ENCODE measurements at regions not wholly inside any gene's neighbourhood (a gene's known extent, or its start where the extent isn't known, plus 50 kb on each side); places are given as distances from the start of the nearest gene placed in this dataset.

GRCh38 chr9:115494393-115494792 is 376.4 kb upstream of the TNC start:
- H3K27ac ChIP-seq (ENCODE audit: low read depth, low read length): no peak overlapping the region
- H3K27me3 ChIP-seq (ENCODE audit: insufficient read depth, low read length): no peaks in the 10 kb centered on the region
- no peaks in the 10 kb centered on the region for H3K36me3 ChIP-seq (ENCODE audit: insufficient read depth, low read length)
- no peak overlapping the region for H2AFZ ChIP-seq (ENCODE audit: low read length, unreplicated experiment)
- peaks cover 8% of the 10 kb centered on the region for H3K4me1 ChIP-seq (ENCODE audit: control insufficient read depth, insufficient read depth, low read length, unreplicated experiment)
- H3K79me2 ChIP-seq (ENCODE audit: control insufficient read depth, insufficient read depth, low read length, unreplicated experiment): no peaks in the 10 kb centered on the region
- H3K4me3 ChIP-seq (ENCODE audit: low read depth, low read length): no peak overlapping the region

DNA sequence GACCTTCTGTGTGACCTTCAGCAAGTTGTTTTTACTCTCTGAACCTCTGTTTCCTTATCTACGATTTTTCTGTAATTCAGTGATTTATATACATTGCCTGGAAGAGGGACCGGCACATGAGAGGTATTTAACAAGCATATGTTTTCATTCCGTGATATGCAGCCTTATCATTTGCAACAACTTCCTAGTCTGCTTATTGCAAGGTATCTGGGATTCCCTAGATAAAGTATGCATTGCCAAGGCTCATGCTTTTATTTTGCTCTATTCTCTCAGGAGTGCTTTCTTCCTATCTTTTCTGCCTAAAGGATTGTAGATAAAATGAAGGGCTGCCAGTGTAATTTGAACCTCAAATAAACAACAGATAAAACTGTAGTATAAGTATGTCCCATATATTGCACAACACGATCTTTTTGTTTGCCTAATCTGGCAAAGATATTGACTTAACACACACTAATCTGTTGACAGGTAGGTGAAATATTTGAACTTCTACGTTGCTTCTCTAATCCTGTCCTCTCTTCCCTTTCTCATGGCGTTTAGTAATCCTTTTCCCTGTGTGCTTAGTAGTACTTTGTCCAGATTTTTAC is 377.2 kb upstream of the TNC start:
- Histone ChIP-seq H3K27ac (ENCODE audit: low read depth, low read length) (no peak overlapping the region), H3K4me1 (ENCODE audit: control insufficient read depth, insufficient read depth, low read length, unreplicated experiment) (peaks cover 8% of the 10 kb centered on the region), H3K79me2 (ENCODE audit: control insufficient read depth, insufficient read depth, low read length, unreplicated experiment) (no peaks in the 10 kb centered on the region), H3K27me3 (ENCODE audit: insufficient read depth, low read length) (no peaks in the 10 kb centered on the region), H2AFZ (ENCODE audit: low read length, unreplicated experiment) (no peak overlapping the region), H3K36me3 (ENCODE audit: insufficient read depth, low read length) (no peaks in the 10 kb centered on the region), H3K4me3 (ENCODE audit: low read depth, low read length) (no peak overlapping the region)

GRCh38 chr9:115495836-115496235 is 377.9 kb upstream of the TNC start:
- H3K4me1 ChIP-seq (ENCODE audit: control insufficient read depth, insufficient read depth, low read length, unreplicated experiment): peaks cover 8% of the 10 kb centered on the region
- H3K27me3 ChIP-seq (ENCODE audit: insufficient read depth, low read length): no peaks in the 10 kb centered on the region
- H3K79me2 ChIP-seq (ENCODE audit: control insufficient read depth, insufficient read depth, low read length, unreplicated experiment): no peaks in the 10 kb centered on the region
- no peak overlapping the region for H3K27ac ChIP-seq (ENCODE audit: low read depth, low read length)
- no peak overlapping the region for H2AFZ ChIP-seq (ENCODE audit: low read length, unreplicated experiment)
- H3K36me3 ChIP-seq (ENCODE audit: insufficient read depth, low read length): no peaks in the 10 kb centered on the region
- H3K4me3 ChIP-seq (ENCODE audit: low read depth, low read length): no peak overlapping the region

DNA sequence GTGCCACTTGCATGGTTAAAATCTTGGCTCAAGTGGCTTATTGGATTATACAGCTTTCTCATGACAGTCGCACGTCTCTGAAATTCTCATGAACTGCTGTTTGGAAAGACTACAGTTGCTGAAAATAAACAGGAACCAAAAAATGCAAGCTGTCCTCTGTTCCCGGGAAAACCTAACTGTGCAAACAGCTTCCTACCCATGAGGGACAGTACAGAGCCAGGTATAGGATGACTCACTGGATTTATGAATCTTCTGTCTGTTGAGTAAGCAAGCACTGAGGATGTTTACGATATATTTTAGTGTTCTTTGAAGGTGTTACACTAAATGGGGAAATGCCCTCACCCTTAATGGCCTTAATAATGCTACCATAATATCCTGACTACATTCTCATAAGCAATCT is 380.3 kb upstream of the TNC start:
- no peak overlapping the region for H3K27ac ChIP-seq (ENCODE audit: low read depth, low read length)

GRCh38 chr9:115507148-115507547 is 389.2 kb upstream of the TNC start:
- H3K4me1 ChIP-seq (ENCODE audit: control insufficient read depth, insufficient read depth, low read length, unreplicated experiment): no peaks in the 10 kb centered on the region
- no peaks in the 10 kb centered on the region for H3K36me3 ChIP-seq (ENCODE audit: insufficient read depth, low read length)

More for the DNA sequence above, 380.3 kb upstream of the TNC start:
- H3K27me3 ChIP-seq (ENCODE audit: insufficient read depth, low read length): no peaks in the 10 kb centered on the region
- no peak overlapping the region for H3K4me3 ChIP-seq (ENCODE audit: low read depth, low read length)
- no peaks in the 10 kb centered on the region for H3K36me3 ChIP-seq (ENCODE audit: insufficient read depth, low read length)
- H3K4me1 ChIP-seq (ENCODE audit: control insufficient read depth, insufficient read depth, low read length, unreplicated experiment): peaks cover 8% of the 10 kb centered on the region
- no peaks in the 10 kb centered on the region for H3K79me2 ChIP-seq (ENCODE audit: control insufficient read depth, insufficient read depth, low read length, unreplicated experiment)
- H2AFZ ChIP-seq (ENCODE audit: low read length, unreplicated experiment): no peak overlapping the region

GRCh38 chr9:115513148-115513547 is 395.2 kb upstream of the TNC start:
- Histone ChIP-seq H3K4me1 (ENCODE audit: control insufficient read depth, insufficient read depth, low read length, unreplicated experiment) (no peaks in the 10 kb centered on the region), H3K27ac (ENCODE audit: low read depth, low read length) (no peak overlapping the region), H3K27me3 (ENCODE audit: insufficient read depth, low read length) (no peaks in the 10 kb centered on the region), H3K4me3 (ENCODE audit: low read depth, low read length) (no peak overlapping the region), H2AFZ (ENCODE audit: low read length, unreplicated experiment) (no peak overlapping the region), H3K36me3 (ENCODE audit: insufficient read depth, low read length) (no peaks in the 10 kb centered on the region), H3K79me2 (ENCODE audit: control insufficient read depth, insufficient read depth, low read length, unreplicated experiment) (no peaks in the 10 kb centered on the region)

More at GRCh38 chr9:115507148-115507547, 389.2 kb upstream of the TNC start:
- no peak overlapping the region for H3K27ac ChIP-seq (ENCODE audit: low read depth, low read length)
- no peak overlapping the region for H3K4me3 ChIP-seq (ENCODE audit: low read depth, low read length)
- H3K79me2 ChIP-seq (ENCODE audit: control insufficient read depth, insufficient read depth, low read length, unreplicated experiment): no peaks in the 10 kb centered on the region
- no peak overlapping the region for H2AFZ ChIP-seq (ENCODE audit: low read length, unreplicated experiment)
- no peaks in the 10 kb centered on the region for H3K27me3 ChIP-seq (ENCODE audit: insufficient read depth, low read length)

- no peaks in the 10 kb centered on the region for H3K27me3 ChIP-seq (ENCODE audit: insufficient read depth, low read length)
- H3K36me3 ChIP-seq (ENCODE audit: insufficient read depth, low read length): no peaks in the 10 kb centered on the region
- H2AFZ ChIP-seq (ENCODE audit: low read length, unreplicated experiment): no peak overlapping the region
- H3K4me3 ChIP-seq (ENCODE audit: low read depth, low read length): no peak overlapping the region
- H3K4me1 ChIP-seq (ENCODE audit: control insufficient read depth, insufficient read depth, low read length, unreplicated experiment): no peaks in the 10 kb centered on the region
- H3K27ac ChIP-seq (ENCODE audit: low read depth, low read length): no peak overlapping the region
- no peaks in the 10 kb centered on the region for H3K79me2 ChIP-seq (ENCODE audit: control insufficient read depth, insufficient read depth, low read length, unreplicated experiment)
These were observed 396.5 kb upstream of the TNC start for GRCh38 chr9:115514454-115514853.

GRCh38 chr9:115517335-115518075 is 399.5 kb upstream of the TNC start:
- no peaks in the 10 kb centered on the region for H3K36me3 ChIP-seq (ENCODE audit: insufficient read depth, low read length)
- no peaks in the 10 kb centered on the region for H3K4me1 ChIP-seq (ENCODE audit: control insufficient read depth, insufficient read depth, low read length, unreplicated experiment)
- no peaks in the 10 kb centered on the region for H3K27me3 ChIP-seq (ENCODE audit: insufficient read depth, low read length)
- H3K79me2 ChIP-seq (ENCODE audit: control insufficient read depth, insufficient read depth, low read length, unreplicated experiment): no peaks in the 10 kb centered on the region
- no peak overlapping the region for H3K4me3 ChIP-seq (ENCODE audit: low read depth, low read length)
- no peak overlapping the region for H2AFZ ChIP-seq (ENCODE audit: low read length, unreplicated experiment)
- no peak overlapping the region for H3K27ac ChIP-seq (ENCODE audit: low read depth, low read length)

DNA sequence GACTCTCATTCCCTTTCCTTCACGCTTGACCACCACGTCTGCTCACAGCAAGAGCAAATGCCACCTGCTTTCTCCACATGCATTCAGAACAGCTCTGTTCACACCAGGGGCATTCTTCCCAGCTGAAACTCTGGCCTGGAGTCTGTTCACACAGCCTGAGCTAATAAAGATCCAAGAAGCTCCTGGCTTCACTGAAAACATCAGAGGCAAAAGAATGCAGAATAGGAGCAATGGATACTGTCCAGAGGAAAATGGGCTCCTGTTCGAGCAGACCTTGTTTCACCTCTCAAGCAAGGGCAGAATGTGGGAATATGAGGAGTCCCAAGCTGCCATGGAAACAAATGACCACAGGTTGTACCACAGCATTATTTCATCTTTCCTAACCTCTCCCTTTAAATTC is 402.7 kb upstream of the TNC start:
- Histone ChIP-seq H3K27ac (ENCODE audit: low read depth, low read length) (no peak overlapping the region), H3K4me1 (ENCODE audit: control insufficient read depth, insufficient read depth, low read length, unreplicated experiment) (no peaks in the 10 kb centered on the region), H3K79me2 (ENCODE audit: control insufficient read depth, insufficient read depth, low read length, unreplicated experiment) (no peaks in the 10 kb centered on the region), H3K4me3 (ENCODE audit: low read depth, low read length) (no peak overlapping the region), H3K27me3 (ENCODE audit: insufficient read depth, low read length) (no peaks in the 10 kb centered on the region), H2AFZ (ENCODE audit: low read length, unreplicated experiment) (no peak overlapping the region), H3K36me3 (ENCODE audit: insufficient read depth, low read length) (no peaks in the 10 kb centered on the region)

- no peak overlapping the region for H3K4me3 ChIP-seq (ENCODE audit: low read depth, low read length)
- no peaks in the 10 kb centered on the region for H3K4me1 ChIP-seq (ENCODE audit: control insufficient read depth, insufficient read depth, low read length, unreplicated experiment)
- H3K27ac ChIP-seq (ENCODE audit: low read depth, low read length): no peak overlapping the region
- no peaks in the 10 kb centered on the region for H3K36me3 ChIP-seq (ENCODE audit: insufficient read depth, low read length)
- no peak overlapping the region for H2AFZ ChIP-seq (ENCODE audit: low read length, unreplicated experiment)
- no peaks in the 10 kb centered on the region for H3K27me3 ChIP-seq (ENCODE audit: insufficient read depth, low read length)
- H3K79me2 ChIP-seq (ENCODE audit: control insufficient read depth, insufficient read depth, low read length, unreplicated experiment): no peaks in the 10 kb centered on the region
These were observed 405.0 kb upstream of the TNC start for GRCh38 chr9:115522912-115523311.

DNA sequence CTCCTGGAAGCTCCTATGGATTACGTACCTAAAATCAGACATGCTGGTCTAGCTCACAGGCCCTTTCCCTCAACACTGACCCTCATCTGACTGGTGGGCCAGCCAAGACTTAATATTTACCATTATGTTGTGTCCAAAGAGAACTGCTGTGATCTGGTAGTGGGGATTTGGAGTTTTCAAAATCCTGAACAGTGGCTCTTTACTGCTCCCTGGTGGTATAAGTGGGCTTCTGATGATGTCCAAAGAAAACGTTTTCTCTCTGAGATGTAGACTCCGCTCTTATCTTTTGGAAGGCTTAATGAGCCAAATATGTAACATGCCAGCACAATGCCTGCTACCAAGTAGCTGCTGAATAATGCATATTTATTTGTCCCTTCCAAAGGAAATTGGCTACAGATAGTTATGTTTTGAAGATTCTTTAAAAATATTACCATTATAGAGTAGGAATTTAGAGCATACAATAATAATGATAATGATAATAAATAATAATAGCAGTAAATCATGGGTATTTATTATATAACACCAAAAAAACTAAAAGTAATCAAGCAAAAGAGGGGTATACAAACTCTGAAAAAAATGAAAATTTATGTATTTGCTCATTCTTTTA is 406.6 kb upstream of the TNC start:
- H3K4me3 ChIP-seq (ENCODE audit: low read depth, low read length): no peak overlapping the region
- H3K36me3 ChIP-seq (ENCODE audit: insufficient read depth, low read length): no peaks in the 10 kb centered on the region
- no peak overlapping the region for H2AFZ ChIP-seq (ENCODE audit: low read length, unreplicated experiment)
- H3K27me3 ChIP-seq (ENCODE audit: insufficient read depth, low read length): no peaks in the 10 kb centered on the region
- no peak overlapping the region for H3K27ac ChIP-seq (ENCODE audit: low read depth, low read length)
- H3K4me1 ChIP-seq (ENCODE audit: control insufficient read depth, insufficient read depth, low read length, unreplicated experiment): no peaks in the 10 kb centered on the region
- H3K79me2 ChIP-seq (ENCODE audit: control insufficient read depth, insufficient read depth, low read length, unreplicated experiment): no peaks in the 10 kb centered on the region
